HepG2 (cell line): ENCODE measurements at regions not wholly inside any gene's neighbourhood (a gene's known extent, or its start where the extent isn't known, plus 50 kb on each side); places are given as distances from the start of the nearest gene placed in this dataset.

Experiments
- ATAC-seq: fragments of 200-7000 bp; cut with Tn5 transposase; 3 replicates; pipeline ENCODE4 v1.9.1; 2020; ENCODE audit warnings: mild to moderate bottlenecking, moderate library complexity
- BruUV-seq: library from RNA; stranded (reverse); fragments of 400-500 nt; replicated peaks from 2 replicates; lab custom pipeline; 2021; lab: Mats Ljungman, UMichigan
- CTCF ChIA-PET: fragments of 300-600 bp; formaldehyde crosslinking; extraction: SDS; loops from one replicate; lab custom pipeline; 2021; ENCODE audit warnings: low total read pairs, inconsistent platforms, low intra/inter-chr PET ratio; lab: Yijun Ruan, JAX
- POLR2A ChIA-PET: fragments of 350-600 bp; sonication (Branson Sonifier 250); formaldehyde crosslinking; loops from one replicate; lab custom pipeline; 2020; ENCODE audit warnings: antibody characterized with exemption, inconsistent platforms; lab: Yijun Ruan, JAX
- DNase-seq: peaks from one replicate; pipeline ENCODE4 v3.0.0-alpha.2; 2015; ENCODE audit warnings: low spot score
- FAIRE-seq: peaks from 3 replicates; lab custom pipeline; 2011; peaks lifted over from hg19 to GRCh38; lab: Jason Lieb, UNC
- H2AFZ ChIP-seq: one replicate; pipeline ENCODE4 v1.6.1; 2011; ENCODE audit warnings: low read length, inconsistent platforms
- H3K27ac ChIP-seq: fragments of 300-600 bp; 3 replicates; pipeline ENCODE4 v1.8.0; 2011; ENCODE audit warnings: mixed run types, mild to moderate bottlenecking, mixed read lengths, low read length, inconsistent platforms; ENCODE audit not compliant: insufficient read depth; ENCODE audit errors: extremely low read length
- H3K27me3 ChIP-seq, 2 experiments: fragments of 200-600 bp in 1 of 2; 2 replicates in 1 of 2; 3 replicates in 1 of 2; pipeline versions ENCODE4 v1.6.0 to v1.8.0; 2011; ENCODE audit warnings: low read length in 2 of 2, mild to moderate bottlenecking in 2 of 2, moderate library complexity in 2 of 2, inconsistent platforms in 1 of 2; ENCODE audit not compliant: insufficient read depth in 2 of 2, control insufficient read depth in 1 of 2
- H3K36me3 ChIP-seq, 2 experiments: fragments of 200-600 bp in 1 of 2; replicated peaks in 1 of 2; 2 replicates in 1 of 2; 3 replicates in 1 of 2; pipeline versions ENCODE4 v1.5.1 to v1.8.0; 2011; ENCODE audit warnings: low read length in 2 of 2, inconsistent platforms in 1 of 2; ENCODE audit not compliant: insufficient read depth in 2 of 2, control insufficient read depth in 1 of 2
- H3K4me1 ChIP-seq: 2 replicates; pipeline ENCODE4 v1.5.1; 2012; ENCODE audit warnings: low read length, inconsistent platforms; ENCODE audit not compliant: insufficient read depth
- H3K4me2 ChIP-seq: 2 replicates; pipeline ENCODE4 v1.6.0; 2011; ENCODE audit warnings: low read depth, low read length, inconsistent platforms
- H3K4me3 ChIP-seq, 3 experiments: fragments of 200-600 bp in 1 of 3; sonication (generic), shearing (Covaris generic) in 1 of 3; replicated peaks in 1 of 3; 2 replicates each; pipeline ENCODE4 v1.5.1; 2011 to 2016; ENCODE audit warnings: low read length in 3 of 3, inconsistent platforms in 2 of 3, low read depth in 2 of 3, mild to moderate bottlenecking in 2 of 3, control low read depth in 1 of 3, mixed read lengths in 1 of 3; ENCODE audit not compliant: insufficient read depth in 1 of 3
- H3K79me2 ChIP-seq: one replicate; pipeline ENCODE4 v1.6.1; 2011; ENCODE audit warnings: low read length, inconsistent platforms; ENCODE audit not compliant: insufficient read depth
- H3K9ac ChIP-seq: 2 replicates; pipeline ENCODE4 v1.6.0; 2011; ENCODE audit warnings: mild to moderate bottlenecking, low read depth, low read length, inconsistent platforms; ENCODE audit not compliant: insufficient read depth
- H3K9me3 ChIP-seq: 2 replicates; pipeline ENCODE4 v1.5.1; 2012; ENCODE audit warnings: mild to moderate bottlenecking, low read length
- H4K20me1 ChIP-seq: 2 replicates; pipeline ENCODE4 v1.6.0; 2011; ENCODE audit warnings: inconsistent platforms, mild to moderate bottlenecking, low read length, moderate library complexity; ENCODE audit not compliant: insufficient read depth
- ETV5 ChIP-seq: IDR thresholded peaks from 2 replicates; pipeline ENCODE4 v1.6.1; 2018; ENCODE audit warnings: missing biosample characterization, missing genetic modification reagents, inconsistent platforms, borderline replicate concordance
- NCOA2 ChIP-seq: sonication (generic); formaldehyde crosslinking; IDR thresholded peaks from 2 replicates; pipeline ENCODE4 v1.8.0; 2022; ENCODE audit warnings: inconsistent platforms
- RAD51 ChIP-seq: fragments of 450-650 bp; IDR thresholded peaks from 2 replicates; pipeline ENCODE4 v1.6.1; 2016; ENCODE audit warnings: borderline replicate concordance
- ZFP1 ChIP-seq: IDR thresholded peaks from 2 replicates; pipeline ENCODE4 v1.6.1; 2016
- ZNF124 ChIP-seq: sonication (generic); formaldehyde crosslinking; IDR thresholded peaks from 2 replicates; pipeline ENCODE4 v1.4.0; 2020; ENCODE audit warnings: missing genetic modification reagents
- ZNF737 ChIP-seq: sonication (generic); formaldehyde crosslinking; IDR thresholded peaks from 2 replicates; pipeline ENCODE4 v1.5.0; 2020; ENCODE audit warnings: missing genetic modification reagents, mild to moderate bottlenecking, borderline replicate concordance
- ZSCAN29 ChIP-seq: sonication (generic); formaldehyde crosslinking; conservative IDR thresholded peaks from 2 replicates; pipeline ENCODE4 v1.4.0; 2020; ENCODE audit warnings: mild to moderate bottlenecking, missing genetic modification reagents
- WGBS: methylation state at CpG from one replicate; pipeline ENCODE4 v1.1.6; 2017; ENCODE audit warnings: low lambda C conversion rate; 5-methylcytosine and 5-hydroxymethylcytosine counted together
- in situ Hi-C: cut with HindIII; loops from 2 replicates; pipeline ENCODE4 v1.10.0; 2017; ENCODE audit warnings: low pct_unique_long_range_greater_than_20kb; ENCODE audit not compliant: extremely low pct_ligation_motif_present
- intact Hi-C: fragments of 100-400 bp; cut with micrococcal nuclease; formaldehyde crosslinking; loops from one replicate; pipeline ENCODE4 v1.10.0; 2022; ENCODE audit not compliant: unreplicated experiment
- TF ChIP-seq, protein P1 (sequence below): sonication (generic); formaldehyde crosslinking; IDR thresholded peaks from 2 replicates; pipeline ENCODE4 v1.5.0; 2020; ENCODE audit warnings: mild to moderate bottlenecking, missing genetic modification reagents
- TF ChIP-seq, protein P2 (sequence below): sonication (generic); formaldehyde crosslinking; IDR thresholded peaks from 2 replicates; pipeline ENCODE4 v1.4.0; 2020; ENCODE audit warnings: missing genetic modification reagents, low read depth, mild to moderate bottlenecking, borderline replicate concordance
- TF ChIP-seq, protein P3 (sequence below): sonication (generic); formaldehyde crosslinking; IDR thresholded peaks from 2 replicates; pipeline ENCODE4 v1.4.0; 2020; ENCODE audit warnings: missing genetic modification reagents, mild to moderate bottlenecking, borderline replicate concordance
- TF ChIP-seq, protein P4 (sequence below): sonication (generic); formaldehyde crosslinking; IDR thresholded peaks from 2 replicates; pipeline ENCODE4 v1.9.0; 2021; ENCODE audit warnings: missing genetic modification reagents, borderline replicate concordance

DNA sequence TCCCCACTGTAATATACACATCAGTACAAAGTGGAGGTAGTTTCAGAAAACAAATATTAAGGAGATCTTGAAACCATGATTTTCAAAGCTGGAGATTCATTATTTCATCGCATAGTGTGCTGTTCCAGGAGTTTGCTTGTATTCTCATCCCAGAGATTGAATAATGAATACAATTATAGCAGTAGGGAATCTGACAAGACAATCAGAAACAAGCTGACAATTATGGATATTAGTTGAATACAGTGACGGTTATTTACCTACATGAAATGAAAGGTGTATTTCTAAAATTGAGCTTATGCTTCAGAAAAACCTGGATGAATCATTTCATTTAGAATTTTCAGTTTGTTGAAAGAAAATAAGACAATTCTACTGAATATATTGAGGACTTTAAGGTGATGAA lies 2119.0 kb downstream of the MRPL39 start:
- Histone ChIP-seq H3K27me3 (no peaks in the 10 kb centered on the region), H3K9ac (no peak overlapping the region), H3K4me2 (no peak overlapping the region), H3K79me2 (no peaks in the 10 kb centered on the region), H3K36me3 (no peaks in the 10 kb centered on the region), H3K4me1 (no peaks in the 10 kb centered on the region), H3K9me3 (peaks cover 65% of the 10 kb centered on the region), H4K20me1 (no peaks in the 10 kb centered on the region), H2AFZ (no peak overlapping the region), H3K4me3 (no peak overlapping the region), H3K27ac (no peak overlapping the region)
- FAIRE-seq (no peak), DNase-seq (no peak), ATAC-seq (no peak)
- 1% methylated on average over 2 of the region's 2 CpGs for WGBS
- CTCF ChIA-PET, result no interaction called here
- TF ChIP-seq RAD51, result no peak
- intact Hi-C loops (no loop called here), in situ Hi-C loops (no loop called here)
- no TSS peak for BruUV-seq
- POLR2A ChIA-PET, result no interaction called here

DNA sequence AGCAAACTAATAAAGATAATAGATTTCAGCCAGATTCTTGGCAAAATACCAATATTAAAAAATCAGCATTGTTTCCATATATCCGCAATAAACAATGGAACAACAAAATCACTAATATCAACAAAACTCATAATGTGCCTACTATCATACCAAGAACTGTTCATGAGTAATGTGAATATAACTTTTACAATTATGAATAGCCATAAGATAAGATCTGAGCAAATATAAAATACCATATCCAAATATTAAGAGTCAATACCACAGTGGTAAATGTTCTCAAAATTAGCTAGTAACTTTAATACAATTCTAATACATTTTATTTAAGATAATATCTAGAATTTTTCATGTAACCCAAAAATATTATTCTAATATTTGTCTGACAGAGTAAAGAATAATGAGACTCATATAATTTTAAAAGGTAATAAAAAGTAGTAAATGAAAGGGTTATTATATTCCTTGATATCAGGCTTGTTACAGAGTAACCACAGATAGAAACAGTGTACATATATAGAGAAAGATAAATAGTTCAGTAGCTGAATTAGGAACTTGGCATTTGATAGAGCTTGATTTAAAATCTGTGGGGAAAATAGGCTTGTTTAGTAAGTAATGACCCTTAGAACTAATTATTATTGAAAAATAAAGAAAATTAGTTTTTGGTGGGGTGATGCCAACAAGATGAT lies 2126.6 kb downstream of the MRPL39 start:
- Histone ChIP-seq H3K27ac (no peak overlapping the region), H3K79me2 (no peaks in the 10 kb centered on the region), H3K9ac (no peak overlapping the region), H3K4me1 (no peaks in the 10 kb centered on the region), H3K36me3 (no peaks in the 10 kb centered on the region), H3K4me3 (no peak overlapping the region), H3K9me3 (peaks cover 59% of the 10 kb centered on the region), H2AFZ (no peak overlapping the region), H3K4me2 (no peak overlapping the region), H3K27me3 (no peaks in the 10 kb centered on the region), H4K20me1 (no peaks in the 10 kb centered on the region)
- FAIRE-seq, result no peak
- in situ Hi-C loops (no loop called here), intact Hi-C loops (no loop called here)
- ATAC-seq, result no peak
- POLR2A ChIA-PET, result no interaction called here
- WGBS, result 45% methylated on average over 1 of the region's 1 CpG
- CTCF ChIA-PET, result no interaction called here
- BruUV-seq, result no TSS peak
- no peak for DNase-seq
- TF ChIP-seq, protein P1, sequence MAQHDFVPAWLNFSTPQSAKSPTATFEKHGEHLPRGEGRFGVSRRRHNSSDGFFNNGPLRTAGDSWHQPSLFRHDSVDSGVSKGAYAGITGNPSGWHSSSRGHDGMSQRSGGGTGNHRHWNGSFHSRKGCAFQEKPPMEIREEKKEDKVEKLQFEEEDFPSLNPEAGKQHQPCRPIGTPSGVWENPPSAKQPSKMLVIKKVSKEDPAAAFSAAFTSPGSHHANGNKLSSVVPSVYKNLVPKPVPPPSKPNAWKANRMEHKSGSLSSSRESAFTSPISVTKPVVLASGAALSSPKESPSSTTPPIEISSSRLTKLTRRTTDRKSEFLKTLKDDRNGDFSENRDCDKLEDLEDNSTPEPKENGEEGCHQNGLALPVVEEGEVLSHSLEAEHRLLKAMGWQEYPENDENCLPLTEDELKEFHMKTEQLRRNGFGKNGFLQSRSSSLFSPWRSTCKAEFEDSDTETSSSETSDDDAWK, result no peak
- TF ChIP-seq ZNF124, result no peak
- TF ChIP-seq, protein P2, sequence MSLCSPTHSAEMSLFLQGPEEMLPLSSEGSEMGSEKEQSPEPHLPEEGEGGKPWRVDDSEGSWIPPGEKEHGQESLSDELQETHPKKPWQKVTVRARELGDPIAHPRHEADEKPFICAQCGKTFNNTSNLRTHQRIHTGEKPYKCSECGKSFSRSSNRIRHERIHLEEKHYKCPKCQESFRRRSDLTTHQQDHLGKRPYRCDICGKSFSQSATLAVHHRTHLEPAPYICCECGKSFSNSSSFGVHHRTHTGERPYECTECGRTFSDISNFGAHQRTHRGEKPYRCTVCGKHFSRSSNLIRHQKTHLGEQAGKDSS (CRISPR knock-in tag), result no peak
- TF ChIP-seq, protein P3, sequence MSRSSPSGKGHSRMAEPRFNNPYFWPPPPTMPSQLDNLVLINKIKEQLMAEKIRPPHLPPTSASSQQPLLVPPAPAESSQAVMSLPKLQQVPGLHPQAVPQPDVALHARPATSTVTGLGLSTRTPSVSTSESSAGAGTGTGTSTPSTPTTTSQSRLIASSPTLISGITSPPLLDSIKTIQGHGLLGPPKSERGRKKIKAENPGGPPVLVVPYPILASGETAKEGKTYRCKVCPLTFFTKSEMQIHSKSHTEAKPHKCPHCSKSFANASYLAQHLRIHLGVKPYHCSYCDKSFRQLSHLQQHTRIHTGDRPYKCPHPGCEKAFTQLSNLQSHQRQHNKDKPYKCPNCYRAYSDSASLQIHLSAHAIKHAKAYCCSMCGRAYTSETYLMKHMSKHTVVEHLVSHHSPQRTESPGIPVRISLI (CRISPR knock-in tag), result no peak
- TF ChIP-seq ZSCAN29 (CRISPR knock-in tag), result no peak
- TF ChIP-seq, protein P4, sequence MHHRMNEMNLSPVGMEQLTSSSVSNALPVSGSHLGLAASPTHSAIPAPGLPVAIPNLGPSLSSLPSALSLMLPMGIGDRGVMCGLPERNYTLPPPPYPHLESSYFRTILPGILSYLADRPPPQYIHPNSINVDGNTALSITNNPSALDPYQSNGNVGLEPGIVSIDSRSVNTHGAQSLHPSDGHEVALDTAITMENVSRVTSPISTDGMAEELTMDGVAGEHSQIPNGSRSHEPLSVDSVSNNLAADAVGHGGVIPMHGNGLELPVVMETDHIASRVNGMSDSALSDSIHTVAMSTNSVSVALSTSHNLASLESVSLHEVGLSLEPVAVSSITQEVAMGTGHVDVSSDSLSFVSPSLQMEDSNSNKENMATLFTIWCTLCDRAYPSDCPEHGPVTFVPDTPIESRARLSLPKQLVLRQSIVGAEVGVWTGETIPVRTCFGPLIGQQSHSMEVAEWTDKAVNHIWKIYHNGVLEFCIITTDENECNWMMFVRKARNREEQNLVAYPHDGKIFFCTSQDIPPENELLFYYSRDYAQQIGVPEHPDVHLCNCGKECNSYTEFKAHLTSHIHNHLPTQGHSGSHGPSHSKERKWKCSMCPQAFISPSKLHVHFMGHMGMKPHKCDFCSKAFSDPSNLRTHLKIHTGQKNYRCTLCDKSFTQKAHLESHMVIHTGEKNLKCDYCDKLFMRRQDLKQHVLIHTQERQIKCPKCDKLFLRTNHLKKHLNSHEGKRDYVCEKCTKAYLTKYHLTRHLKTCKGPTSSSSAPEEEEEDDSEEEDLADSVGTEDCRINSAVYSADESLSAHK (CRISPR knock-in tag), result no peak
- TF ChIP-seq ZFP1 (CRISPR knock-in tag), result no peak
- no peak for TF ChIP-seq NCOA2 (CRISPR knock-in tag)
- TF ChIP-seq ZNF737 (CRISPR knock-in tag), result no peak
- no peak for TF ChIP-seq ETV5 (CRISPR knock-in tag)
